ENCODE measurements at regions not wholly inside any gene's neighbourhood (a gene's known extent, or its start where the extent isn't known, plus 50 kb on each side); places are given as distances from the start of the nearest gene placed in this dataset.
"Not testable (repeated sequence)": the region's sequence is repeated elsewhere in the genome, so short reads cannot be mapped to it uniquely, and the experiment has no call there.

- Mint-ChIP-seq H3K4me3 (ENCODE audit: low read depth) (peak overlapping the region; percentile 85), H3K27ac (peak overlapping the region; percentile 93), H3K4me1 (ENCODE audit: low read depth) (peaks cover 16% of the 10 kb centered on the region)
- H3K27me3 Mint-ChIP-seq; H3K36me3 Mint-ChIP-seq (ENCODE audit: insufficient read depth); DNase-seq (ENCODE audit: low spot score, unreplicated experiment); H3K9me3 Mint-ChIP-seq (ENCODE audit: low read depth): not testable (repeated sequence)
- TF ChIP-seq CTCF (IDR thresholded peaks at IDR 0.05; ENCODE audit: unreplicated experiment): peak; percentile 41
Measured at GRCh38 chr13:21296991-21297390, 120.5 kb downstream of the MRPL57 start.

GRCh38 chr13:21297447-21297846 is 121.0 kb downstream of the MRPL57 start:
- Mint-ChIP-seq H3K36me3 (ENCODE audit: insufficient read depth) (no peaks in the 10 kb centered on the region), H3K27me3 (no peaks in the 10 kb centered on the region), H3K4me1 (ENCODE audit: low read depth) (peaks cover 16% of the 10 kb centered on the region), H3K27ac (peak overlapping the region; percentile 93), H3K4me3 (ENCODE audit: low read depth) (peak overlapping the region; percentile 85), H3K9me3 (ENCODE audit: low read depth) (no peaks in the 10 kb centered on the region)
- no peak for TF ChIP-seq CTCF (IDR thresholded peaks at IDR 0.05; ENCODE audit: unreplicated experiment)
- no peak for DNase-seq (ENCODE audit: low spot score, unreplicated experiment)

- Mint-ChIP-seq H3K9me3 (ENCODE audit: low read depth) (no peaks in the 10 kb centered on the region), H3K4me1 (ENCODE audit: low read depth) (peaks cover 16% of the 10 kb centered on the region), H3K27me3 (no peaks in the 10 kb centered on the region), H3K27ac (peak overlapping the region; percentile 93), H3K36me3 (ENCODE audit: insufficient read depth) (peaks cover 2% of the 10 kb centered on the region), H3K4me3 (ENCODE audit: low read depth) (peak overlapping the region; percentile 85)
- peak; percentile 80 for TF ChIP-seq CTCF (IDR thresholded peaks at IDR 0.05; ENCODE audit: unreplicated experiment)
- DNase-seq (ENCODE audit: low spot score, unreplicated experiment): peak; percentile 76
Measured at GRCh38 chr13:21297914-21298831, 121.7 kb downstream of the MRPL57 start.

- Mint-ChIP-seq H3K36me3 (ENCODE audit: insufficient read depth) (peaks cover 6% of the 10 kb centered on the region), H3K4me1 (ENCODE audit: low read depth) (peaks cover 3% of the 10 kb centered on the region), H3K4me3 (ENCODE audit: low read depth) (no peak overlapping the region), H3K27me3 (no peaks in the 10 kb centered on the region), H3K27ac (peak overlapping the region; percentile 11), H3K9me3 (ENCODE audit: low read depth) (no peaks in the 10 kb centered on the region)
- DNase-seq (ENCODE audit: low spot score, unreplicated experiment): no peak
- no peak for TF ChIP-seq CTCF (IDR thresholded peaks at IDR 0.05; ENCODE audit: unreplicated experiment)
Measured at GRCh38 chr13:21304256-21304655, 127.8 kb downstream of the MRPL57 start.

- H3K27ac Mint-ChIP-seq; H3K36me3 Mint-ChIP-seq (ENCODE audit: insufficient read depth); H3K9me3 Mint-ChIP-seq (ENCODE audit: low read depth); H3K4me3 Mint-ChIP-seq (ENCODE audit: low read depth); H3K4me1 Mint-ChIP-seq (ENCODE audit: low read depth); DNase-seq (ENCODE audit: low spot score, unreplicated experiment); H3K27me3 Mint-ChIP-seq: not testable (repeated sequence)
Measured at GRCh38 chr13:21306300-21307073, 130.0 kb downstream of the MRPL57 start.

- not testable (repeated sequence) for H3K4me3 Mint-ChIP-seq (ENCODE audit: low read depth); H3K27ac Mint-ChIP-seq; H3K4me1 Mint-ChIP-seq (ENCODE audit: low read depth); H3K36me3 Mint-ChIP-seq (ENCODE audit: insufficient read depth); H3K27me3 Mint-ChIP-seq; H3K9me3 Mint-ChIP-seq (ENCODE audit: low read depth); DNase-seq (ENCODE audit: low spot score, unreplicated experiment)
Measured at GRCh38 chr13:21307158-21307557, 130.7 kb downstream of the MRPL57 start.
